Keratinocyte (primary cell): ENCODE measurements at regions not wholly inside any gene's neighbourhood (a gene's known extent, or its start where the extent isn't known, plus 50 kb on each side); places are given as distances from the start of the nearest gene placed in this dataset.

Experiments used
- DNase-seq: peaks from one replicate; pipeline ENCODE4 v3.0.0-alpha.2; 2011; ENCODE audit warnings: low read depth, missing footprints, low spot score
- FAIRE-seq: peaks from 2 replicates; lab custom pipeline; 2011; peaks lifted over from hg19 to GRCh38; lab: Jason Lieb, UNC
- H2AFZ ChIP-seq: 2 replicates; pipeline ENCODE4 v1.6.0; 2012; ENCODE audit warnings: low read length, control low read depth, inconsistent platforms; ENCODE audit not compliant: control insufficient read depth
- H3K27ac ChIP-seq: 2 replicates; pipeline ENCODE4 v1.5.1; 2011; ENCODE audit warnings: low read length; ENCODE audit not compliant: control insufficient read depth, insufficient read depth
- H3K27me3 ChIP-seq: 3 replicates; pipeline ENCODE4 v1.6.0; 2011; ENCODE audit warnings: low read length; ENCODE audit not compliant: control insufficient read depth, insufficient read depth; ENCODE audit errors: extremely low read depth
- H3K36me3 ChIP-seq, 2 experiments: 2 replicates in 1 of 2; 3 replicates in 1 of 2; pipeline ENCODE4 v1.5.1; 2011; ENCODE audit warnings: low read length in 2 of 2, mild to moderate bottlenecking in 1 of 2; ENCODE audit not compliant: control insufficient read depth in 2 of 2, insufficient read depth in 2 of 2; ENCODE audit errors: extremely low read depth in 1 of 2
- H3K4me1 ChIP-seq: 3 replicates; pipeline ENCODE4 v1.5.1; 2011; ENCODE audit warnings: low read length; ENCODE audit not compliant: control insufficient read depth, insufficient read depth; ENCODE audit errors: extremely low read depth
- H3K4me2 ChIP-seq: 3 replicates; pipeline ENCODE4 v1.6.0; 2011; ENCODE audit warnings: low read depth, low read length; ENCODE audit not compliant: control insufficient read depth, insufficient read depth; ENCODE audit errors: extremely low read depth
- H3K4me3 ChIP-seq, 3 experiments: fragments of 200-600 bp in 1 of 3; sonication (generic) in 1 of 3; 2 replicates in 2 of 3; 3 replicates in 1 of 3; pipeline ENCODE4 v1.5.1; 2011 to 2016; ENCODE audit warnings: low read length in 3 of 3, mild to moderate bottlenecking in 3 of 3, control low read depth in 2 of 3, inconsistent platforms in 1 of 3, low read depth in 1 of 3, mixed read lengths in 1 of 3, mixed run types in 1 of 3, moderate library complexity in 1 of 3; ENCODE audit not compliant: control insufficient read depth in 2 of 3, insufficient read depth in 2 of 3; ENCODE audit errors: extremely low read depth in 1 of 3
- H3K79me2 ChIP-seq: 2 replicates; pipeline ENCODE4 v1.6.0; 2012; ENCODE audit warnings: low read length; ENCODE audit not compliant: control insufficient read depth, insufficient read depth
- H3K9ac ChIP-seq: 3 replicates; pipeline ENCODE4 v1.6.0; 2011; ENCODE audit warnings: low read length; ENCODE audit not compliant: control insufficient read depth, insufficient read depth; ENCODE audit errors: extremely low read depth
- H3K9me1 ChIP-seq: 3 replicates; pipeline ENCODE4 v1.6.0; 2011; ENCODE audit warnings: low read length; ENCODE audit not compliant: control insufficient read depth, insufficient read depth; ENCODE audit errors: extremely low read depth
- H3K9me3 ChIP-seq: 2 replicates; pipeline ENCODE4 v1.5.1; 2012; ENCODE audit warnings: low read depth, low read length; ENCODE audit not compliant: control insufficient read depth
- H4K20me1 ChIP-seq: 3 replicates; pipeline ENCODE4 v1.6.0; 2011; ENCODE audit warnings: low read length; ENCODE audit not compliant: control insufficient read depth, insufficient read depth; ENCODE audit errors: extremely low read depth
- CTCF ChIP-seq, 3 experiments: IDR thresholded peaks in 1 of 3; conservative IDR thresholded peaks in 1 of 3; optimal IDR thresholded peaks in 1 of 3; 2 replicates in 2 of 3; 3 replicates in 1 of 3; pipeline versions ENCODE3 to v1.5.1; 2011; ENCODE audit warnings: low read length in 3 of 3, mild to moderate bottlenecking in 3 of 3, moderate library complexity in 2 of 3, control low read depth in 1 of 3, inconsistent platforms in 1 of 3; ENCODE audit not compliant: insufficient read depth in 2 of 3; ENCODE audit errors: extremely low read depth in 1 of 3
- EZH2 ChIP-seq: IDR thresholded peaks from one replicate; pipeline ENCODE4 v1.6.1; 2012; ENCODE audit warnings: inconsistent platforms, mild to moderate bottlenecking, low read length, moderate library complexity
- dilution Hi-C: fragments of 300-500 bp; cut with MboI; formaldehyde crosslinking; loops from one replicate; pipeline ENCODE4 v1.7.0; 2020; ENCODE audit warnings: low sequenced_read_pairs; ENCODE audit not compliant: extremely low pct_ligation_motif_present

- FAIRE-seq (no peak), DNase-seq (no peak)
- Histone ChIP-seq H3K9me1 (no peaks in the 10 kb centered on the region), H3K9ac (no peak overlapping the region), H3K9me3 (no peaks in the 10 kb centered on the region), H3K79me2 (no peaks in the 10 kb centered on the region), H3K27me3 (peaks cover 3% of the 10 kb centered on the region), H3K27ac (no peak overlapping the region), H3K36me3 (no peaks in the 10 kb centered on the region), H2AFZ (no peak overlapping the region), H3K4me3 (no peak overlapping the region), H3K4me1 (peaks cover 5% of the 10 kb centered on the region), H4K20me1 (no peaks in the 10 kb centered on the region), H3K4me2 (no peak overlapping the region)
- TF ChIP-seq EZH2 (no peak), CTCF (optimal IDR thresholded peaks at IDR 0.05 in 1 of 3, IDR thresholded peaks at IDR 0.05 in 1 of 3, conservative IDR thresholded peaks at IDR 0.05 in 1 of 3; ENCODE audit: extremely low read depth in 1 of 3, insufficient read depth in 2 of 3, low read length in 3 of 3) (no peak)
- dilution Hi-C loops, result no loop called here
Observed at GRCh38 chr17:77845541-77846225, 112.8 kb upstream of the TNRC6C start.

GRCh38 chr17:77846531-77847085 is 111.9 kb upstream of the TNRC6C start:
- H3K9me1 ChIP-seq, result no peaks in the 10 kb centered on the region
- H3K4me3 ChIP-seq, result no peak overlapping the region
- no peak overlapping the region for H3K27ac ChIP-seq
- H3K27me3 ChIP-seq, result no peaks in the 10 kb centered on the region
- no peaks in the 10 kb centered on the region for H3K36me3 ChIP-seq
- dilution Hi-C loops, result no loop called here
- DNase-seq (no peak), FAIRE-seq (no peak)
- no peak for TF ChIP-seq CTCF (optimal IDR thresholded peaks at IDR 0.05 in 1 of 3, IDR thresholded peaks at IDR 0.05 in 1 of 3, conservative IDR thresholded peaks at IDR 0.05 in 1 of 3; ENCODE audit: extremely low read depth in 1 of 3, insufficient read depth in 2 of 3, low read length in 3 of 3)
- no peak for TF ChIP-seq EZH2
- no peak overlapping the region for H2AFZ ChIP-seq
- no peaks in the 10 kb centered on the region for H3K79me2 ChIP-seq
- H3K9ac ChIP-seq, result no peak overlapping the region
- no peaks in the 10 kb centered on the region for H4K20me1 ChIP-seq
- peaks cover 5% of the 10 kb centered on the region for H3K4me1 ChIP-seq
- no peak overlapping the region for H3K4me2 ChIP-seq
- H3K9me3 ChIP-seq, result no peaks in the 10 kb centered on the region
